ENCODE measurements at regions not wholly inside any gene's neighbourhood (a gene's known extent, or its start where the extent isn't known, plus 50 kb on each side); places are given as distances from the start of the nearest gene placed in this dataset.
A peak's percentile ranks its signal among the peaks of the same experiment; 100 is the strongest.
"Not testable (repeated sequence)": the region's sequence is repeated elsewhere in the genome, so short reads cannot be mapped to it uniquely, and the experiment has no call there.

- DNase-seq = no peak
These were observed 186.9 kb downstream of the ZFP64 start for GRCh38 chr20:52004715-52005114.

- no peak for DNase-seq
These were observed 187.6 kb downstream of the ZFP64 start for GRCh38 chr20:52004018-52004417.

DNA sequence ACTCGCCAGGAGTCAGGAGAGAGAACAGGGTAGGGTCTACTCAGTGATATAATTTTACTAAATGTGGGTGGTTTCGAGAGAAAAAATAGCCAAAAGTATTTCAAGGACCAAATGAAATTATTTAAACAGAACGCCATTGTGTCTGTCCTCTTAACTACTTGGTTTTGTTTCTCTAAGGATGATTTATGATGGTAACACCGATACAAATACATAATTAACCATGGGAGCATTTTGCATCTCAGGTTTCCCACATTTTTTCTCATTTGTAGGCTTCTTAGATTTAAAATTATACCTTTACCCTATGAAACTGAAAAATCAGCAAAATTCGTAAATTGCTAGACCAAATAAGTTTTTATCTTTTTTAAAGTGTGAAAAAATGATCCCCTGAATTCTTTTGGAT, 188.2 kb downstream of the ZFP64 start:
- DNase-seq = no peak

DNA sequence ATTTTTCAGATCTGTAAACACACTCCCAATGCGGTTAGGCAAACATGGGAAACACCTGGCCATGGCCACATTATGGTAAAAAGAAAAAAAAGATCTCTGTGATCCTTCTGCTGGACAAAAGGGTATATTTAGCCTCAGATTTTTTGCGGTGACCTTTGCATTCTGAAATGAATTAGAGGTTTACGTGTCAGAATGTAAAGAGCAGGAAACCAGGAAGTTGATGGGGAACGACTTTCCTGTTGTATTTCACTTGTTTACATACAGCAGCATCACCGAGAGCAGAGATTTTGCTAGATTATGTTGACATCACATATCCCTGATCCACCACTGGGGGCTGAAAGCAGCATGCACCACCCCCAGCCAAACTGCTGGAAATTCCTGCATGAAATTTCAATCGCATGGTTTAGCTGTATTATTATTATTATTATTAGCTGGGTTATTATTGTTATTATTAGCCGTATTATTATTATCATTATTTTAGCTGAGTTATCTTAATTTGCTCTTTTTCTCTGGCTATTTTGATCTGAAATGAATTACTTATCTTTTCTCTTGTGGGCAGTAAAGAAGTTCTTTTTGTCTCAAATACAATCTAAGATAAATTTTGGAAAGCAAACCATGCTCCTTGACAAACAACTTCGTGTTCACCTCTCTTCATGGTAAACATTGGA, 189.4 kb downstream of the ZFP64 start:
- no peak for DNase-seq

GRCh38 chr20:51997281-51997936, 194.2 kb downstream of the ZFP64 start:
- DNase-seq = not testable (repeated sequence)

DNA sequence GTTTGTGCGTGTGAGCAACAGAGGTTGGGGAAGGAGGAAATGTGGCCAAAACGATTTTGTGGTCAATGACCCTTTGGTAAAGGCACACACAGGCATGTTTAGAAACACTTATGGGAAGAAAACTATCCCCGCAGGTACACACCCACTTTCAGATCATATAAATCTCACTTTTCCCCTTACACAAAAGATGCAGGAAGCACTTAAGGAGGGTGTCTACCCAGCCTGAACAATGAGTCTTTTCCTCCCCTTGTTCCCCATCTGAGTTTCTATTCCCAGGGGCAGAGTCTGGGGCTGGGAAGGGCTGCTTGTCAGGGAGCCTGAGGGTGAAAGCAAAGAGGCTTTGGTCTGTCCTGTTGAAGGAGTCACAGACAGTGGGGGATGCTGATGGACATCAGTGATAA, 193.2 kb upstream of the SALL4 start:
- DNase-seq = no peak

- DNase-seq = no peak
These were observed 192.6 kb upstream of the SALL4 start for GRCh38 chr20:51994751-51995417.

- no peak for DNase-seq
These were observed 185.5 kb upstream of the SALL4 start for GRCh38 chr20:51987812-51988211.

DNA sequence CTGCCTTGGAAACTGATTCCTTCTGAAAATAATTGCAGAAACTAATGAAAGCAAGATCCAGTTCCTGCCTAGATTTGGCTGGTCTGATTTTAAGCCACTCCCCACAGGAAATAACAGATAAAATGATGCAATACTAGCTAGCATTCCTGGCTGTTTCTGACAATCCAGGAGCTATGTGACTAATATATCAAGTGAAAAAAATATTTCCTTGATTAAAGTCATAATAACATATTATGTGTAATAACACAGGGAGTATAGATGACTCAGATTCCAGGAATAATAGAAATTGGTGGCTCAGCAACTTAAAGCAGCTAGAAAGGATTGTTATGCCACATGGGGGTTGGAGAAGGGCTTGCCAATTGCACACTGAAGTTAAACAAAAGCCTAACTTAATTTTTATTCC, 182.7 kb upstream of the SALL4 start:
- DNase-seq = no peak

DNA sequence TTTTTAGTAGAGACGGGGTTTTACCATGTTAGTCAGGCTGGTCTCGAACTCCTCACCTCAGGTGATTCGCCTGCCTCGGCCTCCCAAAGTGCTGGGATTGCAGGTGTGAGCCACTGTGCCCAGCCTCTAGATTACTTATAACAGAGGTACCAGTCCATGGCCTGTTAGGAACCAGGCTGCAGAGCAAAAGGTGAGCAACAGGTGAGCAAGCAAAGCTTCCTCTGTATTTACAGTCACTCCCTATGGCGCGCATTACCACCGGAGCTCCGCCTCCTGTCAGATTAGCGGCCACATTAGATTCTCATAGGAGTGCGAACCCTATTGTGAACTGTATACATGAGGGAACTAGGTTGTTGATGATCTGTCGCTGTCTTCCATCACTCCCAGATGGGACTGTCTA, 178.0 kb upstream of the SALL4 start:
- DNase-seq = no peak

DNA sequence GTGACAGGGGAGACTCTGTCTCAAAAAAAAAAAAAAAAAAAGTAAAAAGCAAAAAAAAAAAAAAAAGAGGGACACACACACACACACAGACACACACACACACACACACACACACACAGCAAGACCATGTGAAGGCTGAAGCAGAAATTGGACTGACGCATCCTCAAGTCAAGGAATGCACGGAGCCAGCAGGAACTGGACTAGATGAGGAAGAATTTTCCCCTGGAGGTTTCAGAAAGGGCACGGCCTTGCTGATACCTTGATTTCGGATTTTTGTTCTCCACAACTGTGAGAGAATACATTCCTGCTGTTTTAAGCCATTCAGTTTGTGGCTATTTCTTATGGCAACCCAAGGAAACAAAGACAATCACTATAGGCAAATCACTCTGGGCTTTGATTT, 176.9 kb upstream of the SALL4 start:
- no peak for DNase-seq

DNA sequence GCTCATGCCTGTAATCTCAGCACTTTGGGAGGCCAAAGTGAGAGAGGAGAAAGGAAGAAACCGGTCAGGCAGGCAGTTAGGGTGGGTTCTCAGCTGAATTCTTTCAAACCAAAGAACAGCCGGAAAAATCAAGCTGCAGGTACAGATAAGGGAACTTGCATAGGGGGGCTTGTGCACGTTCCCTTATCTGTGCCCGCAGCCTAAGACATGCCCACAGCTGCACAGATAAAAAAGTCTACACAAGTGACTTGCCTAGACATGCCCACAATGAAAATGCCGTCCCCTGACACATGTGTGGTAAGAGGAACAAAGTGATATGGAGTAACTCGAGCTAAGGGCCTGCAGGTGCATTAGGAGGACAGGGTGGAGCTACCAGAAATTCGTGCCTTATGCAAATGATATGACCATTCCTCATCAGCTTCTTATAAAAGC, 175.8 kb upstream of the SALL4 start:
- no peak for DNase-seq

GRCh38 chr20:51972056-51972455, 169.7 kb upstream of the SALL4 start:
- no peak for DNase-seq

GRCh38 chr20:51970858-51971257, 168.5 kb upstream of the SALL4 start:
- no peak for DNase-seq

DNA sequence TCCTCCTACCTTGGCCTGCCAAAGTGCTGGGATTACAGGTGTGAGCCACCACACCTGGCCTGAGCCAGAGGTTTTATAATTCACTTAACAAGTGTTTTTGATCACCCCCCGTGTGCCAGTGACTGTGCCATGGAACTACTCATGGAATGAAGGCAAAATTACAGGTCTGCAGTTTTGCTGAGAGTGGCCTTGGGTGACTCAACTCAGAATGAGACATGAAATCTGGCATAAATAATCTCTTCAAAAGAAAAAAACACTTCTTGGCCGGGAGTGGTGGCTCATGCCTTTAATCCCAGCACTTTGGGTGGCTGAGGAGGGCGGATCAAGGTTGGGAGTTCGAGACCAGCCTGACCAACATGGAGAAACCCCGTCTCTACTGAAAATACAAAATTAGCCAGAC, 166.9 kb upstream of the SALL4 start:
- no peak for DNase-seq

- no peak for DNase-seq
These were observed 165.8 kb upstream of the SALL4 start for GRCh38 chr20:51968151-51968550.

DNA sequence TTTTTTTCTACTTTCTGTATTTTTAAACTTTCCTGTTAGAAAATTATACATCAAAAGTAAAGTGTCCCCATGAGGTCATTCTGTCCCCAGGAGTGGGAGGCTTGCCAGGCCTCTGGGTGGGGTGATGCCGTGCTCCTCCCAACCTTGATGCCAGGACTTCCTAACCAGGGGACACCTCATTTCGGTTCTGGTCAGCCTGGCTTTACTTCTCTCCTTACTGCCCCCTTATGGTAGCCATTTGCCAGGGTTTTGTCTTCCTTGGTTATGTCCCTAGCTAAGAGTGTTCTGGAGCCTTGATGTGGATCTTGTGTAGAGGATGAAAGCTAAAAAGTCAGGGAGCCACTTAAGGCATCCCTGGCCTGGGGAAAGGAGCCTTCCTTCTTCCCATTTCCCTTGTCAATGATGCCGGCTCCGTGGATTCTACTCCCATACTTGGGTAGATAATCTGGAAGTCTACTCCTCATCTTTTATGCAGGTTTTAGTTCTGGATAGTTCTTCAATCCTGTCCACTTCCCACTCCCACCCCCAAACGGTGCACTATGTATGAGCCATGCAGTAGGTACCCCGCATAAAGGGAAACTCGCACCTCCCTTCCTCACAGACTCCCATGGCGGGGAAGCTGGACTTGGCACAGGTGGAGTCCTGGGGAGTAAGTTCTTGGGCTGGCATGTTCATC, 164.1 kb upstream of the SALL4 start:
- peak; percentile 42 for DNase-seq

DNA sequence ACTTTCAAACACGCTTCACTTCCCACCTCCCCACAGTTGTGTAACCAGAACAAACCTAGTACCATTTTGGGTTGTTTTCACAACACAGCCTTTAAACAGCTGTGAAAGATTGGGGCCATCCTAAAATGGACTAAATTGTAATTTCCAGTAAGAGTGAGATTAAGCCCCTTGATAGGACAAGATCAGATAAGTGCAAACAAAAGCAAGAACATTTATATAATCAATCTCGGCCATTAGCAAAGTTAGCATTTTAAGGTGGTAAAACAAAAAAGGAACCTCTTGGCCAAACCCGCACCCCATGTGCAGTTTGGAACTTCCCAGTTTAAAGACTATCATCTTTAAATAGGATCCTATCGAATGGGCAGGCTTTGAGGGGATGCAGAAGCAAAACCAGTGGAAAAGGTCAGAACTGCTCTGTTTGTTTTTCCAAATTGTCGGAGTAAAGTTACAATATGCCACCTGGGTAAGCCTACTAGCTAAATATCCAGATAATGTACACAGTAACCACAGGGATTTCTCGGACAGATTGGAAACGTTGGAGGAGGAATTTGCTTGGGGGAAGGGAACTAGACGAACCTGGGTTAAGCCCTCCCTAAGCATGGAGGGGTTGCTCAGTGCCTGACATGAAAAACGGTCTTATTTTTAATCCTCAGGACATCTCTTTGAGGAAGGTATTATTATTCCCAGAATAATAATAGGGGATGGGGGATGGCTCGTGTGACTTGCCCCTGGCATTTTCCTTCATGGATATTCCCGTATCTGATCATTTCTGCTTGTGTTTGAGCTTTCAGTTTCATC, 159.8 kb upstream of the SALL4 start:
- DNase-seq = no peak

GRCh38 chr20:51960047-51960675, 157.8 kb upstream of the SALL4 start:
- DNase-seq = no peak

- DNase-seq = no peak
These were observed 156.8 kb upstream of the SALL4 start for GRCh38 chr20:51959066-51959542.

DNA sequence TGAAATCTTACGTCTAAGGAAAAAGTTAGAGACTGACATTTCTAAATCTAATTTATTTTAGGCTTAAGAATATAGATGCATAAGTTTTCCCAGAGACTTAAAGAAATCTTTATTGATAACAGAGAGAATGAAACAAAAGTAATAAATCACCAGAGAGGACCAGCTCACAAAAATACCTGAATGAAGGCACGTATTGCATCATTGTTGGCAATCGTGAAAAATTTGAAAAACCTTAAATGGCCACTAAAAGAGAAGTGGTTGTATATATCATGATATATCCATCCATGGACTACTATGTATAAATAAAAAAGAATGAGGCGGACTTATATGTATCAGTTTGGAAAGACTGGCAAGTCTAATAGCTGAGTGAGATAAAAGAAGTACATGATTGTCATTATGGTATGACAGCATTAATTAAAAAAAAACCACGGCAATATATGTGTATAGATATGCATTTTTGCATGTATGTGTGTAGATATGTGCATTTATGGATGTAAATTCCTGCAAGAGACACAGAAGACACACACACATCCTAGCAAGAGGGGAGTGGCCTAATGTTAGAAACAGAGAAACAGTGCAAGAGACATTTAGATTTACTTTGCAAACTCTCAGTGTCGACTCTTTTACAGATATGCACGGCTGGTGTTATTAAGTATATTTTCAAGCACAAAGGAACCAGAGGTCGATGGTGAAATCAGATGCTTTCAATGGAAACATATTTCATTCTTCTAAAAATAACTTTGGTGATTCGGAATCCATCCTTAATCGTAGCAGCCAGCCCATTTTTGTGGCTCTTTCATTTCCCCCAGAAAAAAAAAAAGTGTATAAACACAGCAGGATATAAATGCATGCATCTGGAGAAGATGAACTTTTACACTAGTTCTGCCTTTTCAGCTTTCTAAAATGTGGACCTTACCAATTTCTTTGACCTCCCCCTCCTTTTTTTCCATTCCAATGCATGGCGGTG, 156.1 kb upstream of the SALL4 start:
- DNase-seq = no peak

Data from activated CD4-positive, alpha-beta T cell treated with anti-CD3 and anti-CD28 coated beads, Interleukin-2, Interleukin-6, amounts not matched to agents 100 ng/mL and 50 ng/mL, durations not matched to agents 16 hours and 8 hours (primary cell).